ENCODE measurements at regions not wholly inside any gene's neighbourhood (a gene's known extent, or its start where the extent isn't known, plus 50 kb on each side); places are given as distances from the start of the nearest gene placed in this dataset.

DNA sequence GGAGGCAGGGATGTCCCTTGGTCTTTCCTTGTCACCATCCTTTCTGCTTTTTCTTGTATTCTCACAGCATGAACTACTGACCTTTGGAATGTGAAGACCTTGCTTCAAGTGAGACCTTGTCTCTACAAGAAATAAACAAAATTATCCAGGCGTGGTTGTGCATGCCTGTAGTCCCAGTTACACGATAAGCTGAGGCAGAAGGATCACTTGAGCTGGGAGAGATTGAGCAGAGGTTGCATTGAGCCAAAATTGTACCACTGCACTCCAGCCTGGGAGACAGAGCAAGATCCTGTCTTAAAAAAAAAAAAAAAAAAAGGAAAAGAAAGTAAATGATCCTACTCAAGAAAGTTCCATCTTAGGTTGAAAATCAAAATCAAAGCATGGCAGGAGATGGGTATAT is 173.7 kb downstream of the IRS1 start:
- no peaks in the 10 kb centered on the region for H3K4me1 ChIP-seq (ENCODE audit: insufficient read depth, low read length, severe bottlenecking)
- H3K27me3 ChIP-seq (ENCODE audit: insufficient read depth, low read length): no peaks in the 10 kb centered on the region
- TF ChIP-seq EZH2 (IDR thresholded peaks at IDR 0.05; ENCODE audit: borderline replicate concordance, low read length): no peak
- TF ChIP-seq, protein P1, sequence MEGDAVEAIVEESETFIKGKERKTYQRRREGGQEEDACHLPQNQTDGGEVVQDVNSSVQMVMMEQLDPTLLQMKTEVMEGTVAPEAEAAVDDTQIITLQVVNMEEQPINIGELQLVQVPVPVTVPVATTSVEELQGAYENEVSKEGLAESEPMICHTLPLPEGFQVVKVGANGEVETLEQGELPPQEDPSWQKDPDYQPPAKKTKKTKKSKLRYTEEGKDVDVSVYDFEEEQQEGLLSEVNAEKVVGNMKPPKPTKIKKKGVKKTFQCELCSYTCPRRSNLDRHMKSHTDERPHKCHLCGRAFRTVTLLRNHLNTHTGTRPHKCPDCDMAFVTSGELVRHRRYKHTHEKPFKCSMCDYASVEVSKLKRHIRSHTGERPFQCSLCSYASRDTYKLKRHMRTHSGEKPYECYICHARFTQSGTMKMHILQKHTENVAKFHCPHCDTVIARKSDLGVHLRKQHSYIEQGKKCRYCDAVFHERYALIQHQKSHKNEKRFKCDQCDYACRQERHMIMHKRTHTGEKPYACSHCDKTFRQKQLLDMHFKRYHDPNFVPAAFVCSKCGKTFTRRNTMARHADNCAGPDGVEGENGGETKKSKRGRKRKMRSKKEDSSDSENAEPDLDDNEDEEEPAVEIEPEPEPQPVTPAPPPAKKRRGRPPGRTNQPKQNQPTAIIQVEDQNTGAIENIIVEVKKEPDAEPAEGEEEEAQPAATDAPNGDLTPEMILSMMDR (IDR thresholded peaks at IDR 0.05; ENCODE audit: low read length): no peak
- no peak overlapping the region for H3K4me3 ChIP-seq (ENCODE audit: low read depth, low read length, poor library complexity, severe bottlenecking)
- no peaks in the 10 kb centered on the region for H3K36me3 ChIP-seq (ENCODE audit: insufficient read depth, low read length)
- no peaks in the 10 kb centered on the region for H3F3A ChIP-seq (ENCODE audit: insufficient read depth, low read length)
- H3K4me2 ChIP-seq (ENCODE audit: low read length): no peak overlapping the region
- H3K9ac ChIP-seq (ENCODE audit: low read length): no peak overlapping the region
- no peaks in the 10 kb centered on the region for H3K79me2 ChIP-seq (ENCODE audit: insufficient read depth, low read length)
- H4K20me1 ChIP-seq (ENCODE audit: insufficient read depth, low read length): no peaks in the 10 kb centered on the region
- no peaks in the 10 kb centered on the region for H3K9me3 ChIP-seq (ENCODE audit: low read length)
- H3K27ac ChIP-seq (ENCODE audit: low read depth, low read length, poor library complexity, severe bottlenecking): no peak overlapping the region
- H2AFZ ChIP-seq (ENCODE audit: low read length): no peak overlapping the region
- H3K9me2 ChIP-seq (ENCODE audit: low read depth, low read length): no peaks in the 10 kb centered on the region

DNA sequence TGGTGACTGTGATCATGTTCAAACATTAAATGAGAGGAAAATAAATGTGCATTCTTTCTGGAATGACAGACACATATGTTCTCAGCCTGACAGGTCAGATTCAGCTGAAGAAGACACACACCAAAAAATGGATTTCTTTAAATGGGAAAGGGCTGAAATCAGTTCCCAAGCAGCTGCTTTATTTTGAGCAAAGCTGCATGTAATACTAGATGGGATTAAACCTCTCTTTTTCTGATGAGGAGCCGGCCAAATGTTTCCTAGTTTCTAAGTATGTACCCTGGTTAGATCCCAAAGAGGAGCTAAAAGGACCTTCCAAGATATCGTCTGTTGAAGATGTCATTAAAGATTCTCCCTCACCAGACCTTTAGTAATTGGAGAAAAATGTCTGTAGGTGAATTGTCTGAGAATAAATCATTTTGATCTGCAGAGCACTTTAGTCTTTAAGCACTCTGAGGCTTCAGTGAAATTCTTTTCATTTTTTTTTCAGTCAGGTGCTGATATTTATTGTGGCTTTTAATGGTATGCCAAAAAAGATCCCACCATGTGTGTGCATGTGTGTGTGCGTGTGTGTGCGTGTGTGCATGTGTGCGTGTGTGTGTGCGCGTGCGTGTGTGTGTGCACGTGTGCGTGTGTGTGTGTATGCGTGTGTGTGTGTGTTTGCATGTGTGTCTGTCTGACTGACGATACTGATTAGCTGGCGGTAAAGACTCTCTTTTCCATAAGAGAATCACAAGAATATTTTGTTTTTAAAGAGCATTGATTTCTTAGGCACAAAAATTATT is 175.8 kb downstream of the IRS1 start:
- Histone ChIP-seq H3K27me3 (ENCODE audit: insufficient read depth, low read length) (no peaks in the 10 kb centered on the region), H4K20me1 (ENCODE audit: insufficient read depth, low read length) (no peaks in the 10 kb centered on the region), H3K4me1 (ENCODE audit: insufficient read depth, low read length, severe bottlenecking) (no peaks in the 10 kb centered on the region), H3K79me2 (ENCODE audit: insufficient read depth, low read length) (no peaks in the 10 kb centered on the region), H3K9ac (ENCODE audit: low read length) (no peak overlapping the region), H3F3A (ENCODE audit: insufficient read depth, low read length) (no peaks in the 10 kb centered on the region), H3K27ac (ENCODE audit: low read depth, low read length, poor library complexity, severe bottlenecking) (no peak overlapping the region), H3K4me3 (ENCODE audit: low read depth, low read length, poor library complexity, severe bottlenecking) (no peak overlapping the region), H2AFZ (ENCODE audit: low read length) (no peak overlapping the region), H3K9me2 (ENCODE audit: low read depth, low read length) (no peaks in the 10 kb centered on the region), H3K4me2 (ENCODE audit: low read length) (no peak overlapping the region), H3K9me3 (ENCODE audit: low read length) (no peaks in the 10 kb centered on the region), H3K36me3 (ENCODE audit: insufficient read depth, low read length) (no peaks in the 10 kb centered on the region)
- TF ChIP-seq EZH2 (IDR thresholded peaks at IDR 0.05; ENCODE audit: borderline replicate concordance, low read length): no peak
- TF ChIP-seq, protein P1 (IDR thresholded peaks at IDR 0.05; ENCODE audit: low read length): no peak

DNA sequence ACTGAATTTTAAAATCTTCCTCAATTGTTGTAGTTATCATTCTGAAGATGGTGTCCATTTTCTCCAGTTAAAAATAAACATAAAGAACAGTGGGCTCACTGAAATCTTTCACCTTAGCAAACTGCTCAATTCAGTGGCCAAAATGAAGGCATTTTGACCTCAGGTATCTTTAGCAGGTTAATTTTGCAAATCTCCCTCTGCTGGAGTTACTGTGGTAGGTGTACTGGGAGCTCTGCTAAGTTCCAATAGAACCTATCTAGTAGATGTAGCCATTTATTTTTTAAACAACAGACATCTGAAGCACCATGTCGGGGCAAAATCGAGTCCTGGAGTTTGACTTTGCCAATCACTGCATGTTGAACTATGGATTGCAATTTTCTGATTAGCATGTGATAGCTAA is 177.1 kb downstream of the IRS1 start:
- no peak overlapping the region for H2AFZ ChIP-seq (ENCODE audit: low read length)

More for the DNA sequence above, 177.1 kb downstream of the IRS1 start:
- Histone ChIP-seq H3K9me2 (ENCODE audit: low read depth, low read length) (no peaks in the 10 kb centered on the region), H3K9me3 (ENCODE audit: low read length) (no peaks in the 10 kb centered on the region), H3K36me3 (ENCODE audit: insufficient read depth, low read length) (no peaks in the 10 kb centered on the region), H4K20me1 (ENCODE audit: insufficient read depth, low read length) (no peaks in the 10 kb centered on the region), H3K4me2 (ENCODE audit: low read length) (no peak overlapping the region), H3K4me3 (ENCODE audit: low read depth, low read length, poor library complexity, severe bottlenecking) (no peak overlapping the region), H3K4me1 (ENCODE audit: insufficient read depth, low read length, severe bottlenecking) (no peaks in the 10 kb centered on the region), H3K9ac (ENCODE audit: low read length) (no peak overlapping the region), H3K79me2 (ENCODE audit: insufficient read depth, low read length) (no peaks in the 10 kb centered on the region), H3K27me3 (ENCODE audit: insufficient read depth, low read length) (no peaks in the 10 kb centered on the region), H3F3A (ENCODE audit: insufficient read depth, low read length) (no peaks in the 10 kb centered on the region), H3K27ac (ENCODE audit: low read depth, low read length, poor library complexity, severe bottlenecking) (no peak overlapping the region)
- no peak for TF ChIP-seq EZH2 (IDR thresholded peaks at IDR 0.05; ENCODE audit: borderline replicate concordance, low read length)
- TF ChIP-seq, protein P1 (IDR thresholded peaks at IDR 0.05; ENCODE audit: low read length): no peak

All from OCI-LY1 (cell line).